GM23338 (cell line): ENCODE measurements at regions not wholly inside any gene's neighbourhood (a gene's known extent, or its start where the extent isn't known, plus 50 kb on each side); places are given as distances from the start of the nearest gene placed in this dataset.

ENCODE experiments used
- ATAC-seq: fragments of 200-7000 bp; cut with Tn5 transposase; 3 replicates; pipeline ENCODE4 v1.9.1; 2020
- DNase-seq: peaks from one replicate; pipeline ENCODE4 v3.0.0-alpha.2; 2015; ENCODE audit warnings: low spot score
- H2AFZ ChIP-seq: fragments of 200-600 bp; sonication (generic); 2 replicates; pipeline ENCODE4 v1.8.0; 2016; ENCODE audit warnings: antibody characterized with exemption, mild to moderate bottlenecking, moderate library complexity
- H3F3A ChIP-seq: fragments of 200-600 bp; sonication (generic); replicated peaks from 2 replicates; pipeline ENCODE4 v1.8.0; 2017; ENCODE audit warnings: antibody characterized with exemption, mixed run types, low read depth
- H3K27ac ChIP-seq: fragments of 200-600 bp; sonication (generic); 2 replicates; pipeline ENCODE4 v1.6.1; 2016; ENCODE audit warnings: low read depth
- H3K27me3 ChIP-seq: fragments of 200-600 bp; sonication (generic); 2 replicates; pipeline ENCODE4 v1.8.0; 2016; ENCODE audit warnings: mild to moderate bottlenecking, mixed run types, moderate library complexity; ENCODE audit not compliant: insufficient read depth
- H3K36me3 ChIP-seq: fragments of 200-600 bp; sonication (generic); 2 replicates; pipeline ENCODE4 v1.8.0; 2016; ENCODE audit warnings: mild to moderate bottlenecking; ENCODE audit not compliant: insufficient read depth
- H3K4me1 ChIP-seq: fragments of 200-600 bp; sonication (generic); 2 replicates; pipeline ENCODE4 v1.8.0; 2016; ENCODE audit warnings: mild to moderate bottlenecking, moderate library complexity; ENCODE audit not compliant: insufficient read depth
- H3K4me2 ChIP-seq: fragments of 200-600 bp; sonication (generic); 2 replicates; pipeline ENCODE4 v1.7.1; 2017; ENCODE audit warnings: mixed run types
- H3K4me3 ChIP-seq: fragments of 200-600 bp; sonication (generic); 2 replicates; pipeline ENCODE4 v1.6.1; 2016; ENCODE audit warnings: mixed run types
- H3K79me2 ChIP-seq: fragments of 200-600 bp; sonication (generic); replicated peaks from 2 replicates; pipeline ENCODE4 v1.8.0; 2017; ENCODE audit warnings: mild to moderate bottlenecking; ENCODE audit not compliant: insufficient read depth
- H3K9me2 ChIP-seq: fragments of 200-600 bp; sonication (generic); 2 replicates; pipeline ENCODE4 v1.8.0; 2017; ENCODE audit not compliant: insufficient read depth
- H4K20me1 ChIP-seq: fragments of 200-600 bp; sonication (generic); replicated peaks from 2 replicates; pipeline ENCODE4 v1.8.0; 2017; ENCODE audit warnings: mild to moderate bottlenecking; ENCODE audit not compliant: insufficient read depth
- H3K27ac Mint-ChIP-seq: 2 replicates; pipeline ENCODE4 v1.8.0; 2020; ENCODE audit warnings: inconsistent platforms, mild to moderate bottlenecking, moderate library complexity, mixed read lengths
- H3K27me3 Mint-ChIP-seq: 3 replicates; pipeline ENCODE4 v1.8.0; 2022; ENCODE audit warnings: low read depth, mild to moderate bottlenecking, moderate library complexity, mixed read lengths, inconsistent platforms; ENCODE audit not compliant: insufficient read depth, poor library complexity
- H3K36me3 Mint-ChIP-seq: 3 replicates; pipeline ENCODE4 v1.8.0; 2021; ENCODE audit warnings: low read depth, mild to moderate bottlenecking, inconsistent platforms, moderate library complexity, mixed read lengths
- H3K4me1 Mint-ChIP-seq: 3 replicates; pipeline ENCODE4 v1.8.0; 2020; ENCODE audit warnings: mild to moderate bottlenecking, inconsistent platforms, mixed read lengths
- H3K4me3 Mint-ChIP-seq: 3 replicates; pipeline ENCODE4 v1.8.0; 2021; ENCODE audit warnings: moderate library complexity, mild to moderate bottlenecking, inconsistent platforms, mixed read lengths
- H3K9me3 Mint-ChIP-seq: 3 replicates; pipeline ENCODE4 v1.8.0; 2020; ENCODE audit warnings: moderate library complexity, mild to moderate bottlenecking, inconsistent platforms, mixed read lengths
- CREB1 ChIP-seq: fragments of 250-450 bp; sonication (Bioruptor Pico); IDR thresholded peaks from 2 replicates; pipeline ENCODE4 v1.5.0; 2020; ENCODE audit warnings: low read depth, mild to moderate bottlenecking, moderate library complexity
- EZH2 ChIP-seq: fragments of 200-600 bp; sonication (generic); IDR thresholded peaks from one replicate; pipeline ENCODE4 v1.8.0; 2017; ENCODE audit warnings: antibody characterized with exemption, mild to moderate bottlenecking, low read depth; ENCODE audit not compliant: unreplicated experiment
- EZH2phosphoT487 ChIP-seq: fragments of 200-600 bp; sonication (generic); IDR thresholded peaks from one replicate; pipeline ENCODE4 v1.8.1; 2018; ENCODE audit warnings: antibody characterized with exemption; ENCODE audit not compliant: unreplicated experiment
- JUNB ChIP-seq: IDR thresholded peaks from one replicate; pipeline ENCODE4 v1.6.1; 2016; ENCODE audit warnings: antibody characterized with exemption; ENCODE audit not compliant: unreplicated experiment
- NANOG ChIP-seq: IDR thresholded peaks from 2 replicates; pipeline ENCODE4 v1.6.1; 2016; ENCODE audit warnings: antibody characterized with exemption, borderline replicate concordance
- POLR2AphosphoS5 ChIP-seq: IDR thresholded peaks from 2 replicates; pipeline ENCODE4 v1.6.1; 2016; ENCODE audit warnings: antibody characterized with exemption, low read depth
- STAT1 ChIP-seq: IDR thresholded peaks from one replicate; pipeline ENCODE4 v1.6.1; 2016; ENCODE audit warnings: antibody characterized with exemption; ENCODE audit not compliant: unreplicated experiment
- TF ChIP-seq, protein P1 (sequence below): fragments of 250-450 bp; sonication (Bioruptor Pico); IDR thresholded peaks from 2 replicates; pipeline ENCODE4 v1.5.0; 2020; ENCODE audit warnings: mild to moderate bottlenecking, moderate library complexity

GRCh38 chr7:96532428-96532935 lies 177.2 kb downstream of the SEM1 start (continued):
- TF ChIP-seq, protein P1, sequence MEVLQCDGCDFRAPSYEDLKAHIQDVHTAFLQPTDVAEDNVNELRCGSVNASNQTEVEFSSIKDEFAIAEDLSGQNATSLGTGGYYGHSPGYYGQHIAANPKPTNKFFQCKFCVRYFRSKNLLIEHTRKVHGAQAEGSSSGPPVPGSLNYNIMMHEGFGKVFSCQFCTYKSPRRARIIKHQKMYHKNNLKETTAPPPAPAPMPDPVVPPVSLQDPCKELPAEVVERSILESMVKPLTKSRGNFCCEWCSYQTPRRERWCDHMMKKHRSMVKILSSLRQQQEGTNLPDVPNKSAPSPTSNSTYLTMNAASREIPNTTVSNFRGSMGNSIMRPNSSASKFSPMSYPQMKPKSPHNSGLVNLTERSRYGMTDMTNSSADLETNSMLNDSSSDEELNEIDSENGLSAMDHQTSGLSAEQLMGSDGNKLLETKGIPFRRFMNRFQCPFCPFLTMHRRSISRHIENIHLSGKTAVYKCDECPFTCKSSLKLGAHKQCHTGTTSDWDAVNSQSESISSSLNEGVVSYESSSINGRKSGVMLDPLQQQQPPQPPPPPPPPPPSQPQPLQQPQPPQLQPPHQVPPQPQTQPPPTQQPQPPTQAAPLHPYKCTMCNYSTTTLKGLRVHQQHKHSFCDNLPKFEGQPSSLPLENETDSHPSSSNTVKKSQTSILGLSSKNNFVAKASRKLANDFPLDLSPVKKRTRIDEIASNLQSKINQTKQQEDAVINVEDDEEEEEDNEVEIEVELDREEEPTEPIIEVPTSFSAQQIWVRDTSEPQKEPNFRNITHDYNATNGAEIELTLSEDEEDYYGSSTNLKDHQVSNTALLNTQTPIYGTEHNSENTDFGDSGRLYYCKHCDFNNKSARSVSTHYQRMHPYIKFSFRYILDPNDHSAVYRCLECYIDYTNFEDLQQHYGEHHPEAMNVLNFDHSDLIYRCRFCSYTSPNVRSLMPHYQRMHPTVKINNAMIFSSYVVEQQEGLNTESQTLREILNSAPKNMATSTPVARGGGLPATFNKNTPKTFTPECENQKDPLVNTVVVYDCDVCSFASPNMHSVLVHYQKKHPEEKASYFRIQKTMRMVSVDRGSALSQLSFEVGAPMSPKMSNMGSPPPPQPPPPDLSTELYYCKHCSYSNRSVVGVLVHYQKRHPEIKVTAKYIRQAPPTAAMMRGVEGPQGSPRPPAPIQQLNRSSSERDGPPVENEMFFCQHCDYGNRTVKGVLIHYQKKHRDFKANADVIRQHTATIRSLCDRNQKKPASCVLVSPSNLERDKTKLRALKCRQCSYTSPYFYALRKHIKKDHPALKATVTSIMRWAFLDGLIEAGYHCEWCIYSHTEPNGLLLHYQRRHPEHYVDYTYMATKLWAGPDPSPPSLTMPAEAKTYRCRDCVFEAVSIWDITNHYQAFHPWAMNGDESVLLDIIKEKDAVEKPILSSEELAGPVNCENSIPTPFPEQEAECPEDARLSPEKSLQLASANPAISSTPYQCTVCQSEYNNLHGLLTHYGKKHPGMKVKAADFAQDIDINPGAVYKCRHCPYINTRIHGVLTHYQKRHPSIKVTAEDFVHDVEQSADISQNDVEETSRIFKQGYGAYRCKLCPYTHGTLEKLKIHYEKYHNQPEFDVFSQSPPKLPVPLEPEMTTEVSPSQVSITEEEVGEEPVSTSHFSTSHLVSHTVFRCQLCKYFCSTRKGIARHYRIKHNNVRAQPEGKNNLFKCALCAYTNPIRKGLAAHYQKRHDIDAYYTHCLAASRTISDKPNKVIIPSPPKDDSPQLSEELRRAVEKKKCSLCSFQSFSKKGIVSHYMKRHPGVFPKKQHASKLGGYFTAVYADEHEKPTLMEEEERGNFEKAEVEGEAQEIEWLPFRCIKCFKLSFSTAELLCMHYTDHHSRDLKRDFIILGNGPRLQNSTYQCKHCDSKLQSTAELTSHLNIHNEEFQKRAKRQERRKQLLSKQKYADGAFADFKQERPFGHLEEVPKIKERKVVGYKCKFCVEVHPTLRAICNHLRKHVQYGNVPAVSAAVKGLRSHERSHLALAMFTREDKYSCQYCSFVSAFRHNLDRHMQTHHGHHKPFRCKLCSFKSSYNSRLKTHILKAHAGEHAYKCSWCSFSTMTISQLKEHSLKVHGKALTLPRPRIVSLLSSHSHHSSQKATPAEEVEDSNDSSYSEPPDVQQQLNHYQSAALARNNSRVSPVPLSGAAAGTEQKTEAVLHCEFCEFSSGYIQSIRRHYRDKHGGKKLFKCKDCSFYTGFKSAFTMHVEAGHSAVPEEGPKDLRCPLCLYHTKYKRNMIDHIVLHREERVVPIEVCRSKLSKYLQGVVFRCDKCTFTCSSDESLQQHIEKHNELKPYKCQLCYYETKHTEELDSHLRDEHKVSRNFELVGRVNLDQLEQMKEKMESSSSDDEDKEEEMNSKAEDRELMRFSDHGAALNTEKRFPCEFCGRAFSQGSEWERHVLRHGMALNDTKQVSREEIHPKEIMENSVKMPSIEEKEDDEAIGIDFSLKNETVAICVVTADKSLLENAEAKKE (CRISPR knock-in tag): no peak
- TF ChIP-seq STAT1: no peak
- no peak for TF ChIP-seq CREB1 (CRISPR knock-in tag)
- no peak for TF ChIP-seq NANOG
- no peak for TF ChIP-seq EZH2phosphoT487
- no peak for TF ChIP-seq JUNB

GRCh38 chr7:96531331-96531730 lies 178.3 kb downstream of the SEM1 start:
- H3K27me3 Mint-ChIP-seq: peaks cover 1% of the 10 kb centered on the region
- no peaks in the 10 kb centered on the region for H4K20me1 ChIP-seq
- ATAC-seq (no peak), DNase-seq (no peak)
- H3K4me2 ChIP-seq: no peak overlapping the region
- no peaks in the 10 kb centered on the region for H3K27me3 ChIP-seq
- H3K4me1 ChIP-seq: no peaks in the 10 kb centered on the region
- no peaks in the 10 kb centered on the region for H3K9me3 Mint-ChIP-seq
- H2AFZ ChIP-seq: no peak overlapping the region
- peaks cover 1% of the 10 kb centered on the region; the same call in 1 of the 3 replicates for H3K4me1 Mint-ChIP-seq
- H3K27ac Mint-ChIP-seq: no peak overlapping the region
- TF ChIP-seq NANOG (no peak), POLR2AphosphoS5 (no peak), CREB1 (CRISPR knock-in tag) (no peak), EZH2 (no peak)
- TF ChIP-seq, protein P1 (CRISPR knock-in tag): no peak
- peaks cover 11% of the 10 kb centered on the region; the same call in 1 of the 2 replicates for H3K9me2 ChIP-seq
- no peak overlapping the region for H3K4me3 Mint-ChIP-seq
- H3K79me2 ChIP-seq: no peaks in the 10 kb centered on the region
- H3K4me3 ChIP-seq: no peak overlapping the region
- no peak overlapping the region for H3K27ac ChIP-seq
- H3K36me3 ChIP-seq: no peaks in the 10 kb centered on the region
- H3F3A ChIP-seq: no peaks in the 10 kb centered on the region
- H3K36me3 Mint-ChIP-seq: no peaks in the 10 kb centered on the region
